ENCODE measurements at regions not wholly inside any gene's neighbourhood (a gene's known extent, or its start where the extent isn't known, plus 50 kb on each side); places are given as distances from the start of the nearest gene placed in this dataset.
"Not testable (repeated sequence)": the region's sequence is repeated elsewhere in the genome, so short reads cannot be mapped to it uniquely, and the experiment has no call there.

GRCh38 chr5:175335691-175336090 lies 108.3 kb downstream of the DRD1 start:
- Histone ChIP-seq H3K4me3 (ENCODE audit: insufficient read depth, low read depth, low read length) (no peak overlapping the region), H4K5ac (ENCODE audit: low read depth, low read length) (no peak overlapping the region), H2BK15ac (ENCODE audit: low read depth, low read length) (no peak overlapping the region), H3K9me1 (ENCODE audit: insufficient read depth, low read length) (no peaks in the 10 kb centered on the region), H2BK20ac (ENCODE audit: low read depth, low read length) (no peak overlapping the region), H4K8ac (ENCODE audit: low read depth in 2 of 2, low read length in 2 of 2) (no peak overlapping the region), H2BK120ac (ENCODE audit: low read depth, low read length) (no peak overlapping the region), H3K4me2 (ENCODE audit: low read depth, low read length) (no peak overlapping the region), H2AFZ (replicated peaks; ENCODE audit: low read length, poor library complexity) (no peak overlapping the region), H3K36me3 (ENCODE audit: control insufficient read depth, insufficient read depth, low read length) (no peaks in the 10 kb centered on the region), H3K27me3 (ENCODE audit: control insufficient read depth, insufficient read depth, low read length) (no peaks in the 10 kb centered on the region; the same call in 1 of the 2 replicates), H4K20me1 (ENCODE audit: insufficient read depth, low read length) (no peaks in the 10 kb centered on the region), H3K14ac (replicated peaks; ENCODE audit: low read depth, low read length) (no peak overlapping the region), H3K56ac (ENCODE audit: extremely low read depth, insufficient read depth, low read length) (no peak overlapping the region), H3K9me3 (ENCODE audit: control insufficient read depth, insufficient read depth, low read length) (no peaks in the 10 kb centered on the region), H3K4ac (ENCODE audit: low read depth, low read length) (no peak overlapping the region), H3K9ac (ENCODE audit: low read depth, low read length) (no peak overlapping the region), H3K4me1 (ENCODE audit: control insufficient read depth, insufficient read depth, low read length) (no peaks in the 10 kb centered on the region), H2BK5ac (ENCODE audit: low read depth, low read length, poor library complexity, severe bottlenecking) (no peak overlapping the region), H3K79me1 (ENCODE audit: low read depth in 1 of 2, low read length in 2 of 2) (no peaks in the 10 kb centered on the region), H2AK9ac (replicated peaks; ENCODE audit: low read depth, low read length, poor library complexity) (no peak overlapping the region), H3K18ac (ENCODE audit: low read depth, low read length) (no peak overlapping the region), H3K23ac (ENCODE audit: low read depth, low read length) (no peak overlapping the region), H4K91ac (ENCODE audit: insufficient read depth, low read depth, low read length) (no peak overlapping the region), H3K27ac (ENCODE audit: insufficient read depth, low read length) (no peak overlapping the region), H2AK5ac (ENCODE audit: low read depth, low read length) (no peak overlapping the region)
- no CpG with 5 or more reads among the region's 5 CpGs for WGBS, 2 experiments (ENCODE audit: extremely low coverage in 2 of 2, insufficient read length in 1 of 2)
- ChIA-PET CTCF (no interaction called here), POLR2A (ENCODE audit: unreplicated experiment) (no interaction called here)
- ATAC-seq (ENCODE audit: low read depth) (no peak), DNase-seq (no peak)
- in situ Hi-C loops (cut with MboI; ENCODE audit: low sequenced_read_pairs) (no loop called here), intact Hi-C loops (cut with micrococcal nuclease) (no loop called here), dilution Hi-C loops (cut with HindIII; ENCODE audit: low sequenced_read_pairs, unreplicated experiment) (no loop called here)
- no TSS peak for BruUV-seq (replicated peaks)
- no peak for TF ChIP-seq SMC3 (IDR thresholded peaks at IDR 0.05; ENCODE audit: low read depth, low read length)

- H3K14ac ChIP-seq (replicated peaks; ENCODE audit: low read depth, low read length); H3K18ac ChIP-seq (ENCODE audit: low read depth, low read length); H4K91ac ChIP-seq (ENCODE audit: insufficient read depth, low read depth, low read length); H3K9me1 ChIP-seq (ENCODE audit: insufficient read depth, low read length); H3K9me3 ChIP-seq (ENCODE audit: control insufficient read depth, insufficient read depth, low read length); H3K27ac ChIP-seq (ENCODE audit: insufficient read depth, low read length); H3K4me2 ChIP-seq (ENCODE audit: low read depth, low read length); ATAC-seq (ENCODE audit: low read depth); H3K9ac ChIP-seq (ENCODE audit: low read depth, low read length); CTCF ChIA-PET; H2AK9ac ChIP-seq (replicated peaks; ENCODE audit: low read depth, low read length, poor library complexity); H3K4me3 ChIP-seq (ENCODE audit: insufficient read depth, low read depth, low read length); H2BK20ac ChIP-seq (ENCODE audit: low read depth, low read length); H3K23ac ChIP-seq (ENCODE audit: low read depth, low read length); H3K36me3 ChIP-seq (ENCODE audit: control insufficient read depth, insufficient read depth, low read length); H3K4me1 ChIP-seq (ENCODE audit: control insufficient read depth, insufficient read depth, low read length); H3K56ac ChIP-seq (ENCODE audit: extremely low read depth, insufficient read depth, low read length); POLR2A ChIA-PET (ENCODE audit: unreplicated experiment); H2BK15ac ChIP-seq (ENCODE audit: low read depth, low read length); H2BK5ac ChIP-seq (ENCODE audit: low read depth, low read length, poor library complexity, severe bottlenecking); in situ Hi-C loops (cut with MboI; ENCODE audit: low sequenced_read_pairs); H4K8ac ChIP-seq (ENCODE audit: low read depth in 2 of 2, low read length in 2 of 2); H3K4ac ChIP-seq (ENCODE audit: low read depth, low read length); H4K20me1 ChIP-seq (ENCODE audit: insufficient read depth, low read length); dilution Hi-C loops (cut with HindIII; ENCODE audit: low sequenced_read_pairs, unreplicated experiment); H2AFZ ChIP-seq (replicated peaks; ENCODE audit: low read length, poor library complexity); H2BK120ac ChIP-seq (ENCODE audit: low read depth, low read length); H3K79me1 ChIP-seq (ENCODE audit: low read depth in 1 of 2, low read length in 2 of 2); intact Hi-C loops (cut with micrococcal nuclease); BruUV-seq (replicated peaks); DNase-seq; H4K5ac ChIP-seq (ENCODE audit: low read depth, low read length); H3K27me3 ChIP-seq (ENCODE audit: control insufficient read depth, insufficient read depth, low read length); H2AK5ac ChIP-seq (ENCODE audit: low read depth, low read length): not testable (repeated sequence)
- 38% methylated on average over 4 of the region's 14 CpGs; no CpG with 5 or more reads in 1 of the 2 experiments for WGBS, 2 experiments (ENCODE audit: extremely low coverage in 2 of 2, insufficient read length in 1 of 2)
Measured at GRCh38 chr5:175331173-175332036, 112.6 kb downstream of the DRD1 start.
